ENCODE measurements at regions not wholly inside any gene's neighbourhood (a gene's known extent, or its start where the extent isn't known, plus 50 kb on each side); places are given as distances from the start of the nearest gene placed in this dataset.

DNA sequence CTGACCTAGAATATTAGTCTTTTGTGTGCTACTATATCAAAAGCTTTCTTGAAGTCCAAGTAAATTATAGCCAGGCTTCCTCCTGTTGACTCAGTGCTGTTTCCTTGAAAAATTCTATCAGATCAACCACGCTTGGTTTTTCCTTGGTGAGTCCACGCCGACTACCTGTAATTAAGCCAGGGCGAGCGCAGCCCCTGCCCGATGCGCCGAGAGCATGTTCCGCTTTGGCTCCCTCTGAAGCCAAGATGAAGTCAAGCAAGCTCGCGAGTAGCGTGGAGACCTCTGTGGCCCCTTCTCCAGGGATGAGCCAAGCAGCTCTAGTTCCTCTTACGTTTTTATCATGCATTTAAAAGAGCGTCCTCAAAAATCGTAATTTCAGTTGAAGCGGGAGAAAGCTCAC, 641.2 kb downstream of the CDH26 start:
- no peak for DNase-seq

DNA sequence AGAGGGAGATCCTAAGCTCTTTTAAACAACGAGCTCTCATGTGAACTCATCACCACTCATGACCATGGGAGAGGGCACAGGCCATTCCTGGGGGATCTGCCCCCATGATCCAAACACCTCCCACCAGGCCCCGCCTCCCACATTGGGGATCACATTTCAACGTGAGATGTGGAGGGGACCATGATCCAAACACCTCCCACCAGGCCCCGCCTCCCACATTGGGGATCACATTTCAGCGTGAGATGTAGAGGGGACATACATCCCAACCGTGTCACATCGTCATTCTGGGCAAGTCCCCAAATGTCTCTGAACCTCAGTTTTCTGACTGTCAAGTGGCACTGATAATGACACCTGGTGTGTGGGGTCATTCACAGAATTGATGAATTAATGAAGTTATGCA, 641.8 kb downstream of the CDH26 start:
- no peak for DNase-seq

DNA sequence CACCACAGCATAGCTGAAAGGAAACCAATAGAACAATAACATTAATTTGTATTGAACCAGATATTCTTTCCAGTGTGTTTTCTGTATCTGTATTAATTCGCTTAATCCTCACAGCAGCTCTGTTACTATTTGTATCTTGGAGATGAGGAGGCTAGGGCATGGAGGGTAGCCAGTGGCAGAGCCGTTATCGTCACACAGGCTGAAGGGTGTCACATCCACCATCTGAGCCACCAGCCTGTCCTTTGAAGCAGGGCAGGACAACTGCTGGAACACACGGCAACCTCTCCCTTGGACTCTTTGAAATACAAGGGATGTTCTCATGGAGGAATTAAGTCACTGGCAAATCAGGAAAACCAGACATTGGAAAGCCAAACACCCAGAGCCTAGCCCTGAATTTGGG, 628.0 kb upstream of the CDH4 start:
- no peak for DNase-seq

DNA sequence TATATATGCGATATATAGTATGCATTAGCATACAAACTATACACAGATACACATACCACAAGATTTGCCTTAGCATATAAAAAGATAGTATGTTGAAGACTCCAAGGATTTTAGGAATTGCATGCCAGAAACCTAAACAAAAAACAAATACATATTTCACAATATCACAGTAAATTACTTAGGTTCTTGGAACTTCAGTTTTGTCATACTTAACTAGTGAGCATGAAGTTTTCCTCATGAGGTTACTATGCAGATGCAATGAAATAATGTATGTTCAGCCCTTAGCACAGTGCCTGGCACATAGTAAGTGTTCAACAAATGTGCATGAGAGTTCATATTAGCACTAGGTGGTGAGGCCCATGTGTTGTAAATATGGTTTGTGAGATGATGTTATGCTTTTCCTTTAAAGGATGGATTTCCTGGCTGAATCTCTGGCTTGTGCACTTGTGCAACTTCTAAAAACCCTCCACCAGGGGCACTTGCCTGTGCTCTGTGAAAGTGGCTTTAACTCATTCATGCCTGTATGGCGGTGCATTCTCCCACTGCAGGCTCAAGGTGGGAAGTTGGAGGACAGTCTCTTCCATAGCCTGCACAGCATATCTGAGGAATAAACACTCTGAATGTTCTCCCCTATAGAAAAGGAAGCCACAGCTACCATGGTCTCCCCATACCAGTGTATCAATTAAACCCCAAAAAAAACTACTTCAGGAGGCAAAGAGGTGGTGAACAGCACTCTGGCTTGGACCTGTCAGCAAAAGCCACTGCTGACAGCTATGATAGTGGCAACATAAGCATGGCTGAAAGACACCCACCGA, 624.1 kb upstream of the CDH4 start:
- DNase-seq: no peak

DNA sequence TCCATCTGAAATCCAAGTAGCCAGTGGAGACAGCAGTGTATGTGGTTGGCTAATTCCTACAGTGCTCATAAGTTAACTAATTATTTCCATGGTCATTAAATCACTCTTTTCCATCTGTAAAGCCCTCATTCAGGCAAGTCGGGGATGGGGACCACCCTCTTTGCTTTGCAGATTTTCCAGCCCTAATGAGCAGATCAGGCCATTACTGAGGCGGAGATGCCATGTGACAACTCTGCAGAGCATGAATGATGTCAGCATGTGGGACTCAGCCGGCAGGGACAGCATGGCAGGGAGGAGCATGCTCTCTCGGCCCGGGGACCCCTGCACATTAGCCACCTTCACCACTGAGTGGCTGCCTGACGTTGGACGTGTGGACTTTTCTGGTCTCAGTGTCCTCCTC, 623.3 kb upstream of the CDH4 start:
- DNase-seq: no peak

DNA sequence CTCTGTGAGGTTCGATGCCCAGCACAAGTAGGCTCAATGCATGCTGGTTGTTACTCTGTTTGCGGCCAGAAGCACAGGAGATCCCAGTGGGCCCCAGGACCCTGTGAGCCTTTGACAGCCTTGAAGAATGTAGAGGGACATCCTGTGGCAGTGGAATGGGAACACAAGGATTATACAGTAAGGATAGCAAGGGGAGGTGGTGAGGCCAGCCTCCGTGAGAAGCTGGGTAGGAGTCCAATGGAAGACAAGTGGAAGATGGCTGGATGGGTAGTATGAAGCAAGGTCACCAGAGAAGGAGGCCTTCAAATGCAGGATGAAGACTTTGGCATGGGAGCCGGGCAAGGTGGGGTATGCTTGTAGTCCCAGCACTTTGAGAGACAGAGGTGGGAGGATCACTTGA, 622.9 kb upstream of the CDH4 start:
- no peak for DNase-seq

DNA sequence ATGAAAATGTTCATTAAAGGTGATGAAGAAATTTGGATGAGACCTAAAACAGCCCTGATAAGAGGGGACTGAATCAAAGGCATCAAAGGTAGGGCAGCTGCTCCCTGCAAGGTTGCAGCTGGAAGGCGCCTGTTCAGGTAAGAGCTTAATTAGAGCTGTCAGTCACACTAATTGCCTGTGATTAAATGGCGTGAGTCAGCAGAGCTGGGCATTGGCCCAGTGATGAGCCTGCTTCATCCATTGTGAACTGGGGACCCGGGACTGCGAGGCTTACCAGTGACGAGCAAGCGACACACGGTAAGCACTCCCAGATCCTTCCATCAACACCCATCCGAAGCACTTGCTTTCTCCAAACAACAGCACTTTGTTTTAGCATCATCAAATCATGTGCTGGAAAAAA, 621.5 kb upstream of the CDH4 start:
- peak; percentile 97 for DNase-seq

DNA sequence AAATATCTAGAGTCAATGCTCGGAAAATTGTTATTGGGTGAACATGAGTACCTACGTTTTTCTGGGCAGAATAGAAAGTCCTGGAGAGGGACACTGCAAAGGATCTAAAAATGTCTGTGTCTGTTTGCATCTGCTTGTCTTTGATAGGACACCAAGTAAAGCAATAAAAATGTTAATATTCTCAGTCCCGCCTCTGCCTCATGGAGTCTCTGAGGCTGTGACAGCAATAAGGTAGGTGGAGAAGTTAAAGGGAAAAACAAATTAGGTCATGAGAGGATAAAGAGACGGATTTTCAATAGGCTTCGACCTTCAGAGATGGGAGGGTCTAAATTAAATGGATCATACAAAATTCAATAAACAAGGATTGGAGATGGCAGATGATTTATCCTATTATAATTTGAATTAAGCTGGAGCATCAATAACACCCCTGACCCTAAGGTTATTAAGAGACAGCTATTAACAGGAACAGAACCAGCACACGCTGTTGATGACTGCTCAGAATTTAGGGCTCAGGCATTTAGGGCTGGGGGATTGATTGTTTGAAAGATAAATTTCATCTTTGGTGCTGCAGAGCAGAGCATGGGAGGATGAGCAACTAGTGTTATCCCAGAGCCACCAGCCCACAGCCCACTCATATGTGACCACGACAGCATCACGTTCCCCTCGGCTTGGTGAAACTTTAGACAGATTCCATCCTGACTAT, 620.3 kb upstream of the CDH4 start:
- DNase-seq: no peak

DNA sequence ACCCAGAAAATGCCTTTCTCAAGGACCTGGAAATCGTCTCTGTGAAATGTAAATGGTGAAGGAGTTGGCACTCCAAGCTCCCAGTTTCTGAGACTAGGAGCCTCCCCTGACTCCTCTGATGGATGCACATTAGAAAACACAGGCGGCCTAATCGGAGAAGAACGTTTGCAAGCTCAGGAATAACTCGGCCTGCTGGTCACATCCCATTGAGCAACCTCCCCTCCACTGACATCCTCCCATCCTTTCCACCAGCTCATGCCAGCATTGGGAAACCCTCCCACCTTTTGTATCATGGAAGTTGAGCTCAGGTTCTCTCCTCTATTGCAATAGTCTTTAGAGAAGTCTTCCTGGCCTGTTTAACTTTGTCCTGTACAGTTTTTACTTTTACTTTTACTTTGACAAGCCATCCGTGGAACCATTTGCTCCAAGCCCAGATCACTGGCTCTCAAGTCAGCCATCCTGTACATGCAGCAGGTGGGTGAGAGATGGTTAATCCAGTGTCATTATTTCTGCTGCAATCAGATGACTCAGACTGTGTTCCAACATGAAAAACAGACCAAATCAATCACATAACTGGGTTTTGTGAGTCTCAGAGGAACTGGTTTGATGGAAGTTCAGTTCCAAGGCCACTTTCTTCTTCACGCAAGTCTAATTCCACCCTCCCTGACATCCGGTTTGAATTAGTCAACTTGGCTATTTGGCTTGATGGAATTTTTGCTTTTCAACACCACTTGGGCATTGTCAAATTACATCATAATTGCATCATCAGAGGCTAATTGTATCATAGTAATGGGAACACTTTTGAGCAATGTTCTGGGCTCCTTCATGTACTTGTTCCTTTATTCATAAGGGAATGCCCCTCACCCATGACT, 619.4 kb upstream of the CDH4 start:
- no peak for DNase-seq

DNA sequence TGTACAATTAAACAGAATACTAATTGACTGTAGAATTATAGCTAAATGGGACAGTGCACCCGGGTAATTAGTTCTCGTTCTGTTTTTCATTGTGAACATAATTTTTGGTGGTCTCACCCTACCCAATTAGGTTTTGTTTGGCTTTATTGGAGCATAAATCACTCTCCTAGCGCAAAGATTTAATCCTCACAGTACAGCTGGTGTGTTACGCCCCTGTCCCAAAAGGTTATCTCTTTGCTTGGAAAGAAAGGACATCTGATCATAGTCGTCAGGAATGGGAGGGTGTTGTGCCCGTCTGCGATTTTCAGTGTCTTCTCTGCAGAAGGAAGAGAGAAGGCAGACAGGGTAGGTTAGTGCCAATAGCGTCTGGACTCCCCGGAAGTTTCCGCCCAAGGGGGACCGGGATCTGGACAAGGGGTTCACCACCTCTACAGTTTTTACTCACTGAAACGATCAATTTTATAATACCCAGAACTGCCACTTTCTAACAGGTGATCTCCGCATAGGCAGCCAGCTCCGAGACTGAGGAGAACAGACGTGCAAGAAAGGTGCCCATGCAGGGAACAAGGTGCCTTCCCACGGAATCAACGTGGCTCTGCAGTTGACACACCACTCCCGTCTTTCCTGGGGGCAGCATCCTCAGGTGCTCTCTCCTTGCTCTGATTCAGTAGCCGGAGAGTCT, 617.4 kb upstream of the CDH4 start:
- no peak for DNase-seq

DNA sequence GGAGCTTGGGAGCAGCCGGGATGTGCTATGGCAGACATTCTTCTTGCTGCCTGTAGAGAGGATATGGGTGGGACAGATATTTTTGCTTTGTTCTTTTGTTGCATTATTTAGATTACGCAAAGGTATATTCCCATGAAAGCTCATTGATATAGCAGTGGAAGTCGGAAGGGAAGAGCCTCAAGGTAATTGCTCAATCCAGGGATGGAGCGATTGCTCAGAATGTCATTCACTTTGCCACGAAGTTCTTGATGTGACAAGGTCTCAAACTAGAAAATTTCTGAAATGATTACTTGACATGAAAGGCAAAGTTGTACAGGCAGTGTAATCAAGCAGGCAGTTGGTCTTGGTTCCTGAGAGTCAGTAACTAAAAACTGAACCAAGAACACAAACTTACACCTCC, 615.6 kb upstream of the CDH4 start:
- DNase-seq: no peak

DNA sequence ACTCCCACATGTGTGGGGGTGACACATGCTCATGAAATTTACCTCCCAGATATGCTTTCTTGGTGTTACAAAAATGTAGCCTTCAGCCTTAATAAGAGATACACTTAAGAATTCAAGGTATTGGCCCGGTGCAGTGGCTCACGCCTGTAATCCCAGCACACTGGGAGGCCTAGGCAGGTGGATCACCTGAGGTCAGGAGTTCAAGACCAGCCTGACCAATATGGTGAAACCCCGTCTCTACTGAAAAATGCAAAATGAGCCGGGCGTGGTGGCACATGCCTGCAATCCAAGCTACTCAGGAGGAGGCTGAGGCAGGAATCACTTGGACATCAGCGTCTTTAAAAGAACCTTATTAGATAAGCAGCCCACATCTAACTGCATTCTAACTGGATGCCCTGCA, 614.3 kb upstream of the CDH4 start:
- DNase-seq: no peak

DNA sequence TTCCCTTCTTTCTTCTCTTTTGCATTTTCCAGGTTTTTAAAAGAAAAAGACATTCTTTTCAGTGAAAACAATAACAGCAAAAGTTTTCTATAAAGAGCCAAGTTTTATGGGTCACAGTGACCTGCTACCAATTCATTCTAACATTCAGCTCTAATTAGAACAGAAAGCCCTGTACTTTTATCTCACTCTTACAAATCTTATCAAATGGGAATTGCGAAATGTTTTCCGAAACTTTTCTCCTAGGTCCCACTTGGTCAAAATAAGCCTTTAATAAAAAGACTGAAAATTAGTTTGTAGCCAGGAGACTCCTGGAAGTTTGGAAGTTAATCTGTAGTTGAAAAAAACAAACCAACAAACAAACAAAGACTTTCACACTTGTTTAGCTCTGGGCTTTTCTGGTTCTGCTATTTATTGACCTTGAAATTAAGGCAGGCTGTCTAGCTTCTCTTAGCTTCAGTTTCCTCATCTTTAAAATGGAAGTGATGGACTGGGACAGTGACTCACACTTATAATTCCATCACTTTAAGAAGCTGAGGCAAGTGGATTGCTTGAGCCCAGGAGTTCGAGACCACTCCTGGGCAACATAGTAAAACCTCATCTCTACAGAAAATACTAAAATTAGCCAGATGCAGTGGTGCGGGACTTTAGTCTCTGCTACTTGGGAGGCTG, 613.5 kb upstream of the CDH4 start:
- no peak for DNase-seq

DNA sequence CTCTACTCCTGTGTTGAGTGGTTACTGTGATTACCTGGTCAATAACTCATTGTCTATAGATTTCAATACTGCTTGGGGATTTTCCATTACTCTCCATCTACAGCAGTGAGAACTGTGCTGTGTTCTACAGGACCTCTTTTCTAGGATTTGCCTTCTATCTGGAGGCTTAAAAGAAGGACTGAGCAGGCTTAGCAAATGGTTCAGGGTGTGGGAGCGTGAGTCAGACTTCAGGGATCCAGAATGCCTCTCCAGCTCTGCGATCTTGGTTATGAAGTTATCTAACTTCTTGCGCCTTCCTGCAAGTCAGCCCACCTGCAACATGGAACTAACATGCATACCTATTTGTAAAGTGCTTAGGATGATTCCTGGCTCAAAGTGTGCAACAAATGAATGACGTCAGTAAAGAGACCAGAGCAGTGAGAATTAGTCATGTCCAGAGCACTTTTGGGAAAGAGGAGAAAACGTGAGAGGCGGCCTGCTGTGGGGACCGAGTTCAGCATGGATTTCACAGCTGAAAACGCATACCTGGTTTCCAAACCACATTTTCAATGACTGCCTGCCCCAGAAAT, 610.1 kb upstream of the CDH4 start:
- no peak for DNase-seq

DNA sequence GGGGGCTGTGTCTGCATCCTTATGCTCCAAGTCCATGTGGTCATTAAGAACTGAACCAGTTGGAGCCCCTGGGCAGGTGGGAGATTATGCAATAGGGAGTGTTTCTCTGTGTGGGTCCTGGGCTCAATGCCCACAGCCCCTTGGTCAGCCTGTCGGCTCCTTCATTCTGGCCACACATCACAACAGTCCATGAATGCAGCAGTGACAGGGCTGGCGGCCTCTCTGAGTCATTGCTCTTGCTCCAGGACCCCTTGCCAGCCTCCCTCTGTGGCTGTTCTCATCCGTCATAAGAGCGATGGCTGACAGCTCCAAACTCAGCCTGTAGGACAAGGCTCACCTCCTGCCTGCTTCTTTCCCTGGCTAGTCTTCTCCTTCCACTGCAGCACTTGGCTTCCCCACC, 609.5 kb upstream of the CDH4 start:
- no peak for DNase-seq

DNA sequence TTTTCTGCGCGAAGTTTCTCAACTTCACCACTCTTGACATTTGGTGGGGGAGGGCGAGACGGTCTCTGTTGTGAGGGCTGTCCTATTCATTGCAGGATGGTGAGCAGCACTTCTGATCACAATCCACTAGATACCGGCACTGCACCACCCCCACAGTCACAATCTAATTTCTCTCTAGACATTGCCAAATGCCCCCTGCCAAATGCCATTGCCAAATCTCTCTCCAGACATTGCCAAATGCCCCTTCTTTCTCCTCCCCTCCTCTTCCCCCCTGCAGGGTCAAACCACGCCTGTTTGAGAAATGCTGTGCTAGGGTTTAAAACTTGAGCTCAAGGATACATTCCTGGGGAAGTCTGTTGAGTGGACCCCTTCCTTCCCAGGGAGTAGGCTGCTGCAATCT, 603.5 kb upstream of the CDH4 start:
- DNase-seq: no peak

DNA sequence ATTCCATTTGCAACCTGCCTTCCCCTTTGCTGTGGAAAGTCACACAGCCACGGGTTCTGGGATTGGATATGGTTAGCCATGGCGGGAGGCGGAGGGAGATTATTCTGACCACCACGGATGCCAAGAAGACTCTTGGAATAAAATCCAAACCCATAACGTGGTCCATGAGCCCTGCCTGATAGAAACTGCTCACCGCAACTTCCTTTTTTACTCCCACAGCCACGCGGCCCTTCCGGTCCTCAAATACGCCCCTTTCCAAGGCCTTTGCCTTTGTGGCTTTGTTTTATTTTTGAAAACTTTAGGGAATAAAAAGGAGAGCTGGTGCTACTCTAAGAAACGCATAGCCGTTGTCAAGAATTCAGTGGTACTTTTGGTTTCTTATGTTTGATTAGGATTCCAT, 602.5 kb upstream of the CDH4 start:
- DNase-seq: no peak

DNA sequence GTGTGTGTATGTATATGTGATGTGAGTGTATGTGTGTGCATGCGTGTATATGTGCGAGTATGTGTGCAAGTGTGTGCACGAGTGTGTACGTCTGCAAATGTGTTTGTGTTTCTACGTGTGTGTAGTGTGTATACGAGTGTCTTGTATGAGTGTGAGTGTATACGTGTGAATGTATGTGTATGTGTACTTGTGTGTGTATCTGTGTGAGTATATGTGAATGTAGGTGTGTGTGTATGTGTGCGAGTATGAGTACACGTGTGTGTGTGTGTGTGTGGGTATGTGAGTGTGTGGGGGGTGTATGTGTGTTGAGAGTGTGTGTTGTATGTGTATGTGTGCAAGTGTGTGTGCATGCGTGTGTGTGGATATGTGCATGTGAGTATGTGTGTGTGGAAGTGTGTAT, 602.0 kb upstream of the CDH4 start:
- no peak for DNase-seq

DNA sequence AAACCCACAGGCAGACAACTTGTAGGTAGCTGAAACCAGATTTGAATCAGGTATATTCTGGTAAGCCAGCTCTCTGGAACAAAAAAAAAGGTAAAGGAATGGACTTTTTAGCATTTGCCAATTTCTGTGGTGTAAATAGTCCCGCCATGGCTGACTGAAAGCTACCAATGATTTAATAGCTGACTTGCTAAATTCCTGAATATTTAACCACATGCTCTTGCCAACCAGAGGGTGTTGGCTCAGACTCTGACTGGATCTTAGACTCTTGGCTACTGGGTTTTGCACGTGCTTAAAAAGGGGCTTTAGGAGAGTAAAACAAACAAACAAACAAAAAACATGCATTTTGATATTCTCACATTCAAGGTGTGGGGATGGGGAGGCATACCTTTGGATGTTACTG, 600.0 kb upstream of the CDH4 start:
- DNase-seq: no peak

DNA sequence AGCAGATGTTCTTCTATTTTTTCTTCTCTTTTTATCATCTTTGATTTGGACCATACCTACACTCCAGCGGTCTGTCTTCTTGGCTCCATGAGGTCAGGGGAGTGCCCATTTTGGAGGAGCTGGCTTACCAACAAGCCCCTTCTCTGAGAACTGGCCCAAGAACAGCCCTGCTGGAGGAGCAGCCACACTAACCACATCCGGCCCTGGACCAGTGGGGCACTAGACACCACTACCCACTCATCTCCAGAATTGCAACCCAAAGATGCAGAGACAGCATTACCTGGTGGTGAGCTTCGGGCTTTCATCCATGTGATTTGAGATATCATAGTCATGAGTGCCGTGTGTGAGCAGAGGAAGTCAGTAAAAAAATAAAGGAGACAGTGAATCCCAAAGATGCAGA, 599.4 kb upstream of the CDH4 start:
- DNase-seq: no peak

DNA sequence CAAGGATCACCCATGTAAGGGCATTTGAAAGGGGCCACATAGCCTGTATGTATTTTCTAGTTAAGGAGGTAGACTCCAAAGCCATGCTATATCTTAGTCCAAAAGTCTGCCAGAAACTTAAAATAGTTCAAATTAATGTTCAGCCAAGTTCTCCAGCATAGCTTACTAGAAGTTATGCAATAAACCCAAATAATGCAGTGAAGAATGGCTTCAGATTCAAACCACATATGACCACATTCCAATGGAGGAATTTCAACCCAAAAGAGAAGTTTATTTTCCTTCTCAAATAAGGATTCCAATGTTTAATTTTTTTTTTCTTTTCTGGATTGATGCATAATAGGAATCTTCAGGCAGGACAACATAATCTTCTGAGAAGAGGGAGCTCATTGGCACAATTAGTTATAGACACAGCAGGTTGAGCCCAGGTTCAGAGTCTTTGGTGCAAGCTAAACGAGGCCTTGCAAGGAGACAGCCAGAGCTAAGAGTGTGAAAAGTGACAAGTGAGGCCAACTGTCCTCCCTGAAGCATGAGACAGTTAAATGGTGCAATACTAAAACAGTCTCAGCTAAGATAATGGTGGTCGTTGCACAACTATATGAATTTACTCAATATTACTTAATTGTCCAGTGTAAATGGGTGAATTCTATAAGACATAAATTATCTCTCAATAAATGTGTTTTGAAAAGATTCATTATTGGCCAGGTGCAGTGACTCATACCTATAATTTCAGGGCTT, 598.8 kb upstream of the CDH4 start:
- DNase-seq: no peak

DNA sequence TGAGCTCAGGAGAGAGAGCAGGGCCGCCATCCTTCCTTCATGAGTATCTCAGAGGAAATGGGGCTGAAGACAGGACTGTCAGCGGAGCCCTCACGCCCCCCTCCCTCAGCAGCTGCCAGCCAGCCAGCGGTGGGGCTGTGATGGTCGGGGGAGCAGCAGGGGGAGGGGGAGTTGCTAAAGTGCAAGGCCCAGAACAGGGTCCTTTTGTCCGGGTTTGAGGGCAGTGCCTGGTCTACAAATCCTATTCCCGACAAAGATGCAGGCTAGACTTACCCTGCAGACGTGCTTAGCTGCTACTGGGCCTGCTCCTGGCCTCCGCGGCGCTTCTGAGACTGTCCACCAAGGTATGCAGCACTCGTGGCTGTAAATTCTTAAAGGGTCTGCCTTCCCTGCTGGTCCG, 593.4 kb upstream of the CDH4 start:
- DNase-seq: no peak
